ENCODE measurements at regions not wholly inside any gene's neighbourhood (a gene's known extent, or its start where the extent isn't known, plus 50 kb on each side); places are given as distances from the start of the nearest gene placed in this dataset.

GRCh38 chr1:115227346-115228082 lies 110.5 kb downstream of the NGF start:
- Histone ChIP-seq H3K4me1 (peaks cover 26% of the 10 kb centered on the region), H3K27ac (no peak overlapping the region), H3K36me3 (no peaks in the 10 kb centered on the region), H3K27me3 (no peaks in the 10 kb centered on the region), H3K9me3 (no peaks in the 10 kb centered on the region), H3K4me3 (no peak overlapping the region)
- intact Hi-C loops (cut with DNase I), result no loop called here
- no peak for DNase-seq (ENCODE audit: extremely low spot score in 2 of 2)
- no peak for TF ChIP-seq POLR2A (IDR thresholded peaks at IDR 0.05)
- no peak for TF ChIP-seq POLR2AphosphoS5 (IDR thresholded peaks at IDR 0.05; ENCODE audit: insufficient read depth in 1 of 2, low read depth in 1 of 2)

- no peak overlapping the region for H3K27ac ChIP-seq
- H3K4me1 ChIP-seq, result peaks cover 26% of the 10 kb centered on the region
- no peaks in the 10 kb centered on the region for H3K27me3 ChIP-seq
- no peak for TF ChIP-seq POLR2A (IDR thresholded peaks at IDR 0.05)
- TF ChIP-seq POLR2AphosphoS5 (IDR thresholded peaks at IDR 0.05; ENCODE audit: insufficient read depth in 1 of 2, low read depth in 1 of 2), result no peak
- TF ChIP-seq CTCF (IDR thresholded peaks at IDR 0.05), result no peak
- intact Hi-C loops (cut with DNase I), result no loop called here
- DNase-seq (ENCODE audit: extremely low spot score in 2 of 2), result no peak
- H3K4me3 ChIP-seq, result no peak overlapping the region
- no peaks in the 10 kb centered on the region for H3K36me3 ChIP-seq
- H3K9me3 ChIP-seq, result no peaks in the 10 kb centered on the region
These were observed 111.9 kb downstream of the NGF start for GRCh38 chr1:115225993-115226685.

GRCh38 chr1:115224636-115225035 lies 113.4 kb downstream of the NGF start:
- Histone ChIP-seq H3K4me3 (no peak overlapping the region), H3K4me1 (peaks cover 14% of the 10 kb centered on the region), H3K27me3 (no peaks in the 10 kb centered on the region), H3K36me3 (no peaks in the 10 kb centered on the region), H3K9me3 (no peaks in the 10 kb centered on the region), H3K27ac (no peak overlapping the region)
- TF ChIP-seq POLR2AphosphoS5 (IDR thresholded peaks at IDR 0.05; ENCODE audit: insufficient read depth in 1 of 2, low read depth in 1 of 2) (no peak), POLR2A (IDR thresholded peaks at IDR 0.05) (no peak), CTCF (IDR thresholded peaks at IDR 0.05) (no peak)
- DNase-seq (ENCODE audit: extremely low spot score in 2 of 2), result no peak
- intact Hi-C loops (cut with DNase I), result no loop called here

GRCh38 chr1:115222616-115223402 lies 115.2 kb downstream of the NGF start:
- H3K4me3 ChIP-seq, result no peak overlapping the region
- intact Hi-C loops (cut with DNase I), result no loop called here
- H3K27me3 ChIP-seq, result no peaks in the 10 kb centered on the region
- H3K27ac ChIP-seq, result no peak overlapping the region
- no peak for DNase-seq (ENCODE audit: extremely low spot score in 2 of 2)
- no peak for TF ChIP-seq POLR2A (IDR thresholded peaks at IDR 0.05)
- peak in 1 of 2 donors; percentile 17 for TF ChIP-seq POLR2AphosphoS5 (IDR thresholded peaks at IDR 0.05; ENCODE audit: insufficient read depth in 1 of 2, low read depth in 1 of 2)
- H3K4me1 ChIP-seq, result peaks cover 14% of the 10 kb centered on the region
- no peaks in the 10 kb centered on the region for H3K9me3 ChIP-seq
- no peaks in the 10 kb centered on the region for H3K36me3 ChIP-seq

- TF ChIP-seq POLR2AphosphoS5 (IDR thresholded peaks at IDR 0.05; ENCODE audit: insufficient read depth in 1 of 2, low read depth in 1 of 2) (no peak), CTCF (IDR thresholded peaks at IDR 0.05) (no peak), POLR2A (IDR thresholded peaks at IDR 0.05) (no peak)
- H3K36me3 ChIP-seq, result no peaks in the 10 kb centered on the region
- H3K4me1 ChIP-seq, result peaks cover 6% of the 10 kb centered on the region
- no peak for DNase-seq (ENCODE audit: extremely low spot score in 2 of 2)
- H3K27ac ChIP-seq, result no peak overlapping the region
- H3K4me3 ChIP-seq, result no peak overlapping the region
- no peaks in the 10 kb centered on the region for H3K27me3 ChIP-seq
- intact Hi-C loops (cut with DNase I), result no loop called here
- H3K9me3 ChIP-seq, result no peaks in the 10 kb centered on the region
These were observed 117.4 kb downstream of the NGF start for GRCh38 chr1:115220340-115221270.
